GM19023 (cell line): ENCODE measurements at regions not wholly inside any gene's neighbourhood (a gene's known extent, or its start where the extent isn't known, plus 50 kb on each side); places are given as distances from the start of the nearest gene placed in this dataset.

Experiments used
- ATAC-seq: cut with Tn5 transposase; IDR thresholded peaks from one replicate; pipeline ENCODE4 v1.9.1; 2021; ENCODE audit warnings: mild to moderate bottlenecking, moderate library complexity; ENCODE audit not compliant: unreplicated experiment

- ATAC-seq, result no peak
Observed at GRCh38 chrX:110863883-110864282, 68.3 kb upstream of the CHRDL1 start.

- no peak for ATAC-seq
Observed at GRCh38 chrX:110858565-110858964, 62.9 kb upstream of the CHRDL1 start.

GRCh38 chrX:110853610-110854009 lies 58.0 kb upstream of the CHRDL1 start:
- ATAC-seq, result no peak

- ATAC-seq, result no peak
Observed at GRCh38 chrX:110852180-110852579, 56.6 kb upstream of the CHRDL1 start.

GRCh38 chrX:110851780-110852179 lies 56.2 kb upstream of the CHRDL1 start:
- peak; percentile 49 for ATAC-seq

GRCh38 chrX:110847334-110847733 lies 51.7 kb upstream of the CHRDL1 start:
- ATAC-seq, result peak; percentile 53

- ATAC-seq, result no peak
Observed at GRCh38 chrX:110846071-110846470, 50.5 kb upstream of the CHRDL1 start.
